K562 (cell line): ENCODE measurements at regions not wholly inside any gene's neighbourhood (a gene's known extent, or its start where the extent isn't known, plus 50 kb on each side); places are given as distances from the start of the nearest gene placed in this dataset.
"Not testable (repeated sequence)": the region's sequence is repeated elsewhere in the genome, so short reads cannot be mapped to it uniquely, and the experiment has no call there.

Experiments used
- ATAC-seq: fragments of 200-7000 bp; cut with Tn5 transposase; 3 replicates; pipeline ENCODE4 v1.9.1; 2020; ENCODE audit warnings: moderate library complexity
- BruUV-seq: library from RNA; stranded (reverse); fragments of 400-500 nt; replicated peaks from 2 replicates; lab custom pipeline; 2021; lab: Mats Ljungman, UMichigan
- CTCF ChIA-PET: fragments of 300-600 bp; formaldehyde crosslinking; extraction: SDS; loops from one replicate; lab custom pipeline; 2021; ENCODE audit warnings: low intra/inter-chr PET ratio; lab: Yijun Ruan, JAX
- POLR2A ChIA-PET: fragments of 300-600, 350-650 bp; sonication (Branson Sonifier 250); formaldehyde crosslinking; extraction: SDS; loops from one replicate; lab custom pipeline; 2021; ENCODE audit warnings: antibody characterized with exemption, inconsistent platforms; lab: Yijun Ruan, JAX
- DNase-seq, 4 experiments: peaks; one replicate each; pipeline versions ENCODE4 v3.0.0 to v3.0.0-alpha.2; 2011 to 2018; ENCODE audit warnings: low spot score in 3 of 4, mixed read lengths in 3 of 4; ENCODE audit errors: extremely low read depth in 1 of 4
- FAIRE-seq: peaks from 2 replicates; lab custom pipeline; 2011; peaks lifted over from hg19 to GRCh38; lab: Jason Lieb, UNC
- H2AFZ ChIP-seq: 2 replicates; pipeline ENCODE4 v1.6.0; 2011; ENCODE audit warnings: low read depth, low read length, control low read depth, inconsistent platforms
- H3K27ac ChIP-seq: fragments of 200-600 bp; 3 replicates; pipeline ENCODE4 v1.8.0; 2011; ENCODE audit warnings: low read depth, mild to moderate bottlenecking, control low read depth, inconsistent platforms, low read length, moderate library complexity, mixed read lengths; ENCODE audit errors: extremely low read depth
- H3K27me3 ChIP-seq, 2 experiments: fragments of 300-600 bp in 1 of 2; 2 replicates in 1 of 2; 3 replicates in 1 of 2; pipeline versions ENCODE4 v1.6.0 to v1.8.0; 2011; ENCODE audit warnings: inconsistent platforms in 2 of 2, low read length in 2 of 2, mild to moderate bottlenecking in 1 of 2, mixed read lengths in 1 of 2, moderate library complexity in 1 of 2; ENCODE audit not compliant: control insufficient read depth in 2 of 2, insufficient read depth in 2 of 2
- H3K36me3 ChIP-seq: fragments of 300-600 bp; 3 replicates; pipeline ENCODE4 v1.8.0; 2011; ENCODE audit warnings: mild to moderate bottlenecking, low read length, inconsistent platforms; ENCODE audit not compliant: control insufficient read depth, insufficient read depth
- H3K4me1 ChIP-seq, 2 experiments: fragments of 200-600 bp in 1 of 2; replicated peaks in 1 of 2; 2 replicates in 1 of 2; 3 replicates in 1 of 2; pipeline versions ENCODE4 v1.5.1 to v1.8.0; 2011; ENCODE audit warnings: inconsistent platforms in 2 of 2, low read length in 2 of 2, mild to moderate bottlenecking in 1 of 2, mixed read lengths in 1 of 2, moderate library complexity in 1 of 2; ENCODE audit not compliant: control insufficient read depth in 2 of 2, insufficient read depth in 2 of 2
- H3K4me2 ChIP-seq: 2 replicates; pipeline ENCODE4 v1.6.1; 2011; ENCODE audit warnings: low read length, control low read depth, inconsistent platforms, mixed read lengths; ENCODE audit not compliant: insufficient read depth
- H3K4me3 ChIP-seq: fragments of 200-600 bp; sonication (generic), shearing (Covaris generic); 2 replicates; pipeline ENCODE4 v1.5.1; 2016; ENCODE audit warnings: control low read depth, inconsistent platforms
- H3K79me2 ChIP-seq: fragments of 200-600 bp; 3 replicates; pipeline ENCODE4 v1.8.0; 2011; ENCODE audit warnings: low read length, inconsistent platforms; ENCODE audit not compliant: control insufficient read depth, insufficient read depth
- H3K9ac ChIP-seq, 2 experiments: 2 replicates each; pipeline versions ENCODE4 v1.6.0 to v1.6.1; 2011; ENCODE audit warnings: low read depth in 2 of 2, low read length in 2 of 2, control low read depth in 1 of 2, inconsistent platforms in 1 of 2, mild to moderate bottlenecking in 1 of 2, mixed read lengths in 1 of 2; ENCODE audit not compliant: insufficient read depth in 1 of 2
- H3K9me1 ChIP-seq: one replicate; pipeline ENCODE4 v1.6.0; 2011; ENCODE audit warnings: inconsistent platforms, mild to moderate bottlenecking, low read length, moderate library complexity; ENCODE audit not compliant: control insufficient read depth, insufficient read depth
- H3K9me3 ChIP-seq: replicated peaks from 2 replicates; pipeline ENCODE4 v1.5.1; 2011; ENCODE audit warnings: low read depth, low read length, inconsistent platforms; ENCODE audit not compliant: control insufficient read depth, insufficient read depth
- H4K20me1 ChIP-seq: replicated peaks from 2 replicates; pipeline ENCODE4 v1.6.1; 2011; ENCODE audit warnings: low read length, inconsistent platforms, mixed read lengths; ENCODE audit not compliant: control insufficient read depth, insufficient read depth
- HDGF ChIP-seq: fragments of 450-650 bp; IDR thresholded peaks from 2 replicates; pipeline ENCODE4 v1.6.1; 2016
- MEF2D ChIP-seq: conservative IDR thresholded peaks from 2 replicates; pipeline ENCODE4 v1.6.1; 2016; ENCODE audit warnings: low read depth, missing genetic modification characterization, missing compliant biosample characterization
- ZNF507 ChIP-seq: conservative IDR thresholded peaks from 2 replicates; pipeline ENCODE4 v1.6.1; 2017; ENCODE audit warnings: missing genetic modification characterization, missing compliant biosample characterization
- ZNF707 ChIP-seq: fragments of 250-450 bp; sonication (Bioruptor Pico); conservative IDR thresholded peaks from 2 replicates; pipeline ENCODE4 v1.8.0; 2022; ENCODE audit warnings: inconsistent platforms, mild to moderate bottlenecking, moderate library complexity
- WGBS: fragments of 100-300 bp; shearing (Covaris generic); methylation state at CpG from one replicate; pipeline ENCODE4 v1.1.6; 2016; ENCODE audit warnings: low coverage, mixed read lengths; ENCODE audit not compliant: insufficient coverage; ENCODE audit errors: missing lambda C conversion rate; 5-methylcytosine and 5-hydroxymethylcytosine counted together
- in situ Hi-C: fragments of 300-500 bp; cut with MboI; formaldehyde crosslinking; loops from 4 replicates; pipeline ENCODE4 v1.15.0; 2018; ENCODE audit warnings: inconsistent platforms, mixed read lengths
- intact Hi-C: fragments of 100-400 bp; cut with micrococcal nuclease; formaldehyde crosslinking; loops from 2 replicates; pipeline ENCODE4 v1.14.2; 2022

- FAIRE-seq (no peak), DNase-seq (no peak), ATAC-seq (no peak)
- no peaks in the 10 kb centered on the region for H3K9me1 ChIP-seq
- H4K20me1 ChIP-seq: no peaks in the 10 kb centered on the region
- intact Hi-C loops (no loop called here), in situ Hi-C loops (no loop called here)
- WGBS: 1% methylated on average over 4 of the region's 4 CpGs
- no peak overlapping the region for H3K4me3 ChIP-seq
- ChIA-PET CTCF (no interaction called here), POLR2A (no interaction called here)
- H3K27me3 ChIP-seq: no peaks in the 10 kb centered on the region
- no peak overlapping the region for H3K4me2 ChIP-seq
- no peaks in the 10 kb centered on the region for H3K4me1 ChIP-seq
- H2AFZ ChIP-seq: no peak overlapping the region
- TF ChIP-seq MEF2D (tag) (no peak), ZNF507 (no peak), HDGF (no peak), ZNF707 (CRISPR knock-in tag) (no peak)
- no peak overlapping the region for H3K9ac ChIP-seq
- H3K9me3 ChIP-seq: no peaks in the 10 kb centered on the region
- H3K27ac ChIP-seq: no peak overlapping the region
- H3K79me2 ChIP-seq: no peaks in the 10 kb centered on the region
- no TSS peak for BruUV-seq
- H3K36me3 ChIP-seq: no peaks in the 10 kb centered on the region
Measured at GRCh38 chr2:117379928-117380327, 434.6 kb upstream of the DDX18 start.

DNA sequence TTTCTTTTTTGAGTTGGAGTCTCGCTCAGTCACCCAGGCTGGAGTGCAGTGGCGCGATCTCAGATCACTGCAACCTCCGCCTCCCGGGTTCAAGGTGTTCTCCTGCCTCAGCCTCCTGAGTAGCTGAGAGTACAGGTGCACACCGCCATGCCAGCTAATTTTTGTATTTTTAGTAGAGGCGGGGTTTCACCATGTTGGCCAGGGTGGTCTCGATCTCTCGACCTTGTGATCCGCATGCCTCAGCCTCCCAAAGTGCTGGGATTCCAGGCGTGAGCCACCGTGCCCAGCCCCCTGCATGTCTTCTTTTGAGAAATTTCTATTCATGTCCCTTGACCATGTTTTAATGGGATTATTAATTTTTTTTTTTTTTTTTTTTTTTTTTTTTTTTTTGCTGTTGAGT, 430.5 kb upstream of the DDX18 start:
- H4K20me1 ChIP-seq, ATAC-seq, DNase-seq, H3K27me3 ChIP-seq, H3K9ac ChIP-seq, CTCF ChIA-PET, FAIRE-seq, H2AFZ ChIP-seq, intact Hi-C loops, H3K4me1 ChIP-seq, H3K9me3 ChIP-seq, POLR2A ChIA-PET, H3K9me1 ChIP-seq, H3K4me2 ChIP-seq, H3K27ac ChIP-seq, BruUV-seq, H3K36me3 ChIP-seq, H3K4me3 ChIP-seq, in situ Hi-C loops, H3K79me2 ChIP-seq: not testable (repeated sequence)
- WGBS: 28% methylated on average over 9 of the region's 12 CpGs
